ENCODE measurements at regions not wholly inside any gene's neighbourhood (a gene's known extent, or its start where the extent isn't known, plus 50 kb on each side); places are given as distances from the start of the nearest gene placed in this dataset.

DNA sequence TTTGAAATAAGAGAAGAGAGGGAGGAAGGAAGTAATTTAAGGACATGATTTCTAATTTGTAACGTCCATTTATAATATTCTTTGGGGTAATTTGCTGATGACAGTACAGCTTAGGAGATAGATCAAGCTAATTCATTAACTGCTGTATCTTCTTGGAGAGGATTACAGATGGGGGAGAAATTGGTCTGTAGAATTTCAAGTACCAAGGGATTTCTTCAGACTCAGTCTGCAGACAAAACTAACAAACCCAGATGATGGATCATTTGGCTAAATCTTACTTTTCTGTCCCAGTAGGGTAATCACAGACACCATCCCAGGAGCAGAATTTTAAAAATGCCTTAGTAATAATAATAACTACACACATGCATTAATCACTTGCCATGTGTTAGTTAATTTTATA is 711.8 kb downstream of the KCNJ2 start:
- Histone ChIP-seq H3K4me2 (no peak overlapping the region), H3K27me3 (no peaks in the 10 kb centered on the region), H3K4me3 (no peak overlapping the region), H3K9me2 (replicated peaks; ENCODE audit: insufficient read depth) (no peaks in the 10 kb centered on the region), H3K79me2 (no peaks in the 10 kb centered on the region), H3K36me3 (replicated peaks; ENCODE audit: insufficient read depth, low read depth) (no peaks in the 10 kb centered on the region), H3K4me1 (ENCODE audit: insufficient read depth) (no peaks in the 10 kb centered on the region), H3K27ac (no peak overlapping the region), H4K20me1 (ENCODE audit: insufficient read depth, poor library complexity, severe bottlenecking) (no peaks in the 10 kb centered on the region), H3K9me3 (ENCODE audit: low read depth) (no peaks in the 10 kb centered on the region), H2AFZ (no peak overlapping the region)
- WGBS (ENCODE audit: low lambda C conversion rate, missing lambda C conversion rate): 44% methylated on average over 1 of the region's 1 CpG
- no peak for DNase-seq (ENCODE audit: low spot score)
- TF ChIP-seq, protein P1, sequence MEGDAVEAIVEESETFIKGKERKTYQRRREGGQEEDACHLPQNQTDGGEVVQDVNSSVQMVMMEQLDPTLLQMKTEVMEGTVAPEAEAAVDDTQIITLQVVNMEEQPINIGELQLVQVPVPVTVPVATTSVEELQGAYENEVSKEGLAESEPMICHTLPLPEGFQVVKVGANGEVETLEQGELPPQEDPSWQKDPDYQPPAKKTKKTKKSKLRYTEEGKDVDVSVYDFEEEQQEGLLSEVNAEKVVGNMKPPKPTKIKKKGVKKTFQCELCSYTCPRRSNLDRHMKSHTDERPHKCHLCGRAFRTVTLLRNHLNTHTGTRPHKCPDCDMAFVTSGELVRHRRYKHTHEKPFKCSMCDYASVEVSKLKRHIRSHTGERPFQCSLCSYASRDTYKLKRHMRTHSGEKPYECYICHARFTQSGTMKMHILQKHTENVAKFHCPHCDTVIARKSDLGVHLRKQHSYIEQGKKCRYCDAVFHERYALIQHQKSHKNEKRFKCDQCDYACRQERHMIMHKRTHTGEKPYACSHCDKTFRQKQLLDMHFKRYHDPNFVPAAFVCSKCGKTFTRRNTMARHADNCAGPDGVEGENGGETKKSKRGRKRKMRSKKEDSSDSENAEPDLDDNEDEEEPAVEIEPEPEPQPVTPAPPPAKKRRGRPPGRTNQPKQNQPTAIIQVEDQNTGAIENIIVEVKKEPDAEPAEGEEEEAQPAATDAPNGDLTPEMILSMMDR (IDR thresholded peaks at IDR 0.05; ENCODE audit: poor library complexity): no peak
- TF ChIP-seq EZH2phosphoT487 (IDR thresholded peaks at IDR 0.05; ENCODE audit: low read depth, severe bottlenecking, unreplicated experiment) (no peak), EZH2 (IDR thresholded peaks at IDR 0.05; ENCODE audit: borderline replicate concordance) (no peak)

DNA sequence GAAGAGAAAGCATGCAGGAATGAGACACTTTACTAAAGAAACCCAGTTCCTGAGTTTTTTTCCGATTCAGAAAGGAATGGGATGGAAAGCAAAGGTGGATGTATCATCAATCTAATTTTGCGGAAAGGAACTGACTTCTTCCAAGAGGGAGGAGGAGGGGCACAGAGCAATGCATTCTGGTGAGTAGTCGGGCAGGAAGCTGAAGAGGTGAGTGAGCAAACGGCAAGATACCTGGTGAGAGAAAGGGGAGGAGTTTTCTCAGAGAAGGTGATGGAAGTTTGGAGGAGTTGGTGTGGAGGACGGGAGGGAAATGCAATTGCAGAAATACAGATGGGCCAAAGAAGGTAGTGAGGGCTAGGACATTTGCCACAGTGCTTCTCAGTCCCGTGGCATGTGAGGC is 713.2 kb downstream of the KCNJ2 start:
- Histone ChIP-seq H4K20me1 (ENCODE audit: insufficient read depth, poor library complexity, severe bottlenecking) (no peaks in the 10 kb centered on the region), H3K79me2 (no peaks in the 10 kb centered on the region), H3K27ac (no peak overlapping the region), H3K27me3 (no peaks in the 10 kb centered on the region), H3K9me3 (ENCODE audit: low read depth) (no peaks in the 10 kb centered on the region), H2AFZ (no peak overlapping the region), H3K4me1 (ENCODE audit: insufficient read depth) (no peaks in the 10 kb centered on the region), H3K9me2 (replicated peaks; ENCODE audit: insufficient read depth) (no peaks in the 10 kb centered on the region), H3K4me3 (no peak overlapping the region), H3K4me2 (no peak overlapping the region), H3K36me3 (replicated peaks; ENCODE audit: insufficient read depth, low read depth) (no peaks in the 10 kb centered on the region)
- no peak for TF ChIP-seq EZH2 (IDR thresholded peaks at IDR 0.05; ENCODE audit: borderline replicate concordance)
- no peak for TF ChIP-seq EZH2phosphoT487 (IDR thresholded peaks at IDR 0.05; ENCODE audit: low read depth, severe bottlenecking, unreplicated experiment)
- WGBS (ENCODE audit: low lambda C conversion rate, missing lambda C conversion rate): 89% methylated on average over 6 of the region's 6 CpGs
- no peak for DNase-seq (ENCODE audit: low spot score)

DNA sequence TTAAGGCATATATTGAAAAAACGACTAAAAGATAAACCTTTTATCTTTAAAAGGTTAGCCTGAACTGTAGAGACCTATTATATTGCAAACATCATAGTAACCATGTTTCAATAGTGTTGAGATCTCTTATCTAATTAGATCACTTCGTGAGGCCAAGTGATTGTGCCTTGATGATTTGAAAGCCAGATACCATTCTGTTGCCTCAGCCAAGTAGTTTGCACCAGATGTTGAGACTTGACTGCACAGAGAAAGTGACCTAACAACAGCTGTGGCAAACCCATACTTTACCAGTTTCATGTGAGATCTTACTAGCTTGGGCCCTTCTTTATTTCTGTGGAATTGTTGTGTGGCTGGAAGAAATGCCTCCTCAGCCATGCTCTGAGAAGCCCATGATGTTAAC is 717.3 kb downstream of the KCNJ2 start:
- Histone ChIP-seq H3K27me3 (no peaks in the 10 kb centered on the region), H3K9me2 (replicated peaks; ENCODE audit: insufficient read depth) (no peaks in the 10 kb centered on the region), H3K36me3 (replicated peaks; ENCODE audit: insufficient read depth, low read depth) (no peaks in the 10 kb centered on the region), H3K9me3 (ENCODE audit: low read depth) (no peaks in the 10 kb centered on the region), H3K27ac (no peak overlapping the region), H2AFZ (no peak overlapping the region), H3K4me3 (no peak overlapping the region), H4K20me1 (ENCODE audit: insufficient read depth, poor library complexity, severe bottlenecking) (no peaks in the 10 kb centered on the region), H3K79me2 (no peaks in the 10 kb centered on the region), H3K4me1 (ENCODE audit: insufficient read depth) (no peaks in the 10 kb centered on the region), H3K4me2 (no peak overlapping the region)
- no peak for DNase-seq (ENCODE audit: low spot score)
- WGBS (ENCODE audit: low lambda C conversion rate, missing lambda C conversion rate): 28% methylated on average over 2 of the region's 2 CpGs
- TF ChIP-seq, protein P1 (IDR thresholded peaks at IDR 0.05; ENCODE audit: poor library complexity): no peak
- TF ChIP-seq EZH2 (IDR thresholded peaks at IDR 0.05; ENCODE audit: borderline replicate concordance) (no peak), EZH2phosphoT487 (IDR thresholded peaks at IDR 0.05; ENCODE audit: low read depth, severe bottlenecking, unreplicated experiment) (no peak)

DNA sequence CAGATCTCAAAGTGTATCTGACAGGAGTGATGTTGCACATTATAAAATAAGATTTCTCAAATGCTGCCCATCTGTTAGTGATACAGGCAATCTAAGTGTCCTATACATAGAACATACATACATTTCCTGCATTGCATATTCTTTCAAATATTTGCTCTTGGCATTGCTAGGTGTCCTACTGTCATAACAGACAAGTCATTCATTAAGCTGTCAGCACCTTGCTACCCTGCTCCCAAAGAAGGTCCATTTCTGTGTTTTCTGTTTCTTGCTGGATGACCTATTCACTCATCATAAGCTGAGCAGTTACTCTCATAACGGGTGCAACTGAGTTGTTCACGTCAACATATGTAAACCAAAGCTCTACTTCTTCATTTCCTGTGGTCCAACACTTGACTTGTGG is 719.0 kb downstream of the KCNJ2 start:
- no peak for DNase-seq (ENCODE audit: low spot score)
- WGBS (ENCODE audit: low lambda C conversion rate, missing lambda C conversion rate): 76% methylated on average over 2 of the region's 2 CpGs

More for the DNA sequence above, 719.0 kb downstream of the KCNJ2 start:
- Histone ChIP-seq H3K27ac (no peak overlapping the region), H3K9me2 (replicated peaks; ENCODE audit: insufficient read depth) (no peaks in the 10 kb centered on the region), H3K4me1 (ENCODE audit: insufficient read depth) (no peaks in the 10 kb centered on the region), H4K20me1 (ENCODE audit: insufficient read depth, poor library complexity, severe bottlenecking) (no peaks in the 10 kb centered on the region), H3K9me3 (ENCODE audit: low read depth) (no peaks in the 10 kb centered on the region), H3K79me2 (no peaks in the 10 kb centered on the region), H3K36me3 (replicated peaks; ENCODE audit: insufficient read depth, low read depth) (no peaks in the 10 kb centered on the region), H3K4me3 (no peak overlapping the region), H2AFZ (no peak overlapping the region), H3K27me3 (no peaks in the 10 kb centered on the region), H3K4me2 (no peak overlapping the region)
- no peak for TF ChIP-seq EZH2phosphoT487 (IDR thresholded peaks at IDR 0.05; ENCODE audit: low read depth, severe bottlenecking, unreplicated experiment)
- TF ChIP-seq, protein P1 (IDR thresholded peaks at IDR 0.05; ENCODE audit: poor library complexity): no peak
- no peak for TF ChIP-seq EZH2 (IDR thresholded peaks at IDR 0.05; ENCODE audit: borderline replicate concordance)

Data from hepatocyte (in vitro differentiated cells).